Psoas muscle (tissue), 6 donors: ENCODE measurements at regions not wholly inside any gene's neighbourhood (a gene's known extent, or its start where the extent isn't known, plus 50 kb on each side); places are given as distances from the start of the nearest gene placed in this dataset.

Experiments used
- ATAC-seq, 4 donors: fragments of 200-7000 bp; cut with Tn5 transposase; one replicate each; pipeline ENCODE4 v1.9.1; 2020; ENCODE audit warnings: moderate library complexity in 3 of 4, mild to moderate bottlenecking in 2 of 4
- DNase-seq, 2 donors: peaks; one replicate each; pipeline ENCODE4 v3.0.0-alpha.2; 2020
- H3K27ac ChIP-seq: fragments of 200-600 bp; one replicate; pipeline ENCODE4 v1.8.0; 2022
- H3K27me3 ChIP-seq, 3 donors: fragments of 200-600 bp in 1 of 3; one replicate each; pipeline versions ENCODE4 v1.6.1 to v1.8.0; 2013 to 2022; ENCODE audit warnings: low read length in 2 of 3, mild to moderate bottlenecking in 2 of 3, moderate library complexity in 1 of 3; ENCODE audit not compliant: insufficient read depth in 3 of 3
- H3K36me3 ChIP-seq, 2 donors: fragments of 200-600 bp in 1 of 2; one replicate each; pipeline versions ENCODE4 v1.6.1 to v1.8.0; 2013 to 2022; ENCODE audit warnings: low read depth in 1 of 2, mild to moderate bottlenecking in 1 of 2, moderate library complexity in 1 of 2; ENCODE audit not compliant: insufficient read depth in 1 of 2
- H3K4me1 ChIP-seq: fragments of 200-600 bp; one replicate; pipeline ENCODE4 v1.8.0; 2022
- H3K4me3 ChIP-seq: fragments of 200-600 bp; one replicate; pipeline ENCODE4 v1.8.0; 2022; ENCODE audit warnings: mild to moderate bottlenecking
- H3K9me3 ChIP-seq: fragments of 200-600 bp; one replicate; pipeline ENCODE4 v1.8.0; 2022
- intact Hi-C, 2 donors: fragments of 100-400 bp; cut with DNase I; formaldehyde crosslinking; loops; one replicate each; pipeline versions ENCODE4 v1.11.0 to v1.14.2; 2022
- TF ChIP-seq, protein P1 (sequence below): fragments of 200-600 bp; IDR thresholded peaks from one replicate; pipeline ENCODE4 v1.8.0; 2022; ENCODE audit warnings: antibody characterized with exemption
- donor health status: healthy with polysubstance abuse.
- donor health status: DM: no; HTN: no; CAD: no; lungs with moderate emphysema.
- donor health status: healthy.
- donor health status: DM: yes; HTN: yes; CAD: no.
- donor health status: DM: no; HTN: no; CAD: no.
- donor health status: DM: yes; HTN: yes; CAD: no.

GRCh38 chr11:88387957-88388356, 50.4 kb upstream of the CTSC start:
- TF ChIP-seq, protein P1, sequence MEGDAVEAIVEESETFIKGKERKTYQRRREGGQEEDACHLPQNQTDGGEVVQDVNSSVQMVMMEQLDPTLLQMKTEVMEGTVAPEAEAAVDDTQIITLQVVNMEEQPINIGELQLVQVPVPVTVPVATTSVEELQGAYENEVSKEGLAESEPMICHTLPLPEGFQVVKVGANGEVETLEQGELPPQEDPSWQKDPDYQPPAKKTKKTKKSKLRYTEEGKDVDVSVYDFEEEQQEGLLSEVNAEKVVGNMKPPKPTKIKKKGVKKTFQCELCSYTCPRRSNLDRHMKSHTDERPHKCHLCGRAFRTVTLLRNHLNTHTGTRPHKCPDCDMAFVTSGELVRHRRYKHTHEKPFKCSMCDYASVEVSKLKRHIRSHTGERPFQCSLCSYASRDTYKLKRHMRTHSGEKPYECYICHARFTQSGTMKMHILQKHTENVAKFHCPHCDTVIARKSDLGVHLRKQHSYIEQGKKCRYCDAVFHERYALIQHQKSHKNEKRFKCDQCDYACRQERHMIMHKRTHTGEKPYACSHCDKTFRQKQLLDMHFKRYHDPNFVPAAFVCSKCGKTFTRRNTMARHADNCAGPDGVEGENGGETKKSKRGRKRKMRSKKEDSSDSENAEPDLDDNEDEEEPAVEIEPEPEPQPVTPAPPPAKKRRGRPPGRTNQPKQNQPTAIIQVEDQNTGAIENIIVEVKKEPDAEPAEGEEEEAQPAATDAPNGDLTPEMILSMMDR, result no peak

More at GRCh38 chr11:88387957-88388356, 50.4 kb upstream of the CTSC start:
- no peaks in the 10 kb centered on the region for H3K27me3 ChIP-seq
- intact Hi-C loops, result no loop called here
- H3K27ac ChIP-seq, result no peak overlapping the region
- H3K4me1 ChIP-seq, result no peaks in the 10 kb centered on the region
- no peaks in the 10 kb centered on the region for H3K9me3 ChIP-seq
- no peaks in the 10 kb centered on the region for H3K36me3 ChIP-seq
- H3K4me3 ChIP-seq, result no peak overlapping the region
- DNase-seq (no peak), ATAC-seq (no peak)
